ENCODE measurements at regions not wholly inside any gene's neighbourhood (a gene's known extent, or its start where the extent isn't known, plus 50 kb on each side); places are given as distances from the start of the nearest gene placed in this dataset.

DNA sequence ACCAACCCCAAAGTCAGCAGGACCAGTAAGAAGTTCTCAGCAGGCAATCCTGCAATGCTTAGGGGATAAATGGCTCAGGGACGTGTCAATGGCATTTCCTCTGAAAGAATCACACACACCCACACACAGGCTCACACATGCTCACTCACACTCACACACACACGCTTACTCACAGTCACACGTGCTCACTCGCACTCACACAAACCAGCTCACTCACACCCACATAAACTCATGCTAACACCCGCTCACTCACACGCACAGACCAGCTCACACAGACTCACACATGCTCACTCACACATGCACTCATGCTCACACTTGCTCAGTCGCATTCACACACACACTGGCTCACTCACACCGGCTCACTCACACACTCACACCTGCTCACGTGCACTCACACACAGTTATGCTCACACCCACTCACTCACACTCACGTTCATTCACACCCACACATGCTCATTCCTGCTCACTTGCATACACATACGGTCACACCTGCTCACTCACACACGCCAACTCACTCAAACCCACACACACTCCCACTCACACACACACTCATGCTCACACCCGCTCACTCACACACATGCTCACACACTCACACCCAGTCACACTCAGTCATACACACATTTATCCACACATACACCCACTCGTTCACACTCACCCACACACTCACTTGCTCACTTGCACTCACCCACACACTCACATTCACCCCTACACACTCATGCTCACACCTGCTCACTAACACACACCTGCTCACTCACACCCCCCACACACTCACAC is 436.8 kb downstream of the BCL11B start:
- no peak for DNase-seq

DNA sequence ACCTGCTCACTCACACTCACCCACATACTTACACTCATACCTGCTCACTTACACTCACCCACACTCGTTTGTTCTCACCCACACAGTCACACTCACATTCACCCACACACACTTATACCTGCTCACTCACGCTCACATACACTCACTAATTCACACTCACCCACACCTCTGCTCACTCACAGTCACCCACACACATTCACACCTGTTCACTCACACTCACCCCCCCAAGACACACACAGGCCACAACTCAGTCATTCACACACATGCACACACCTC is 436.2 kb downstream of the BCL11B start:
- DNase-seq: no peak

DNA sequence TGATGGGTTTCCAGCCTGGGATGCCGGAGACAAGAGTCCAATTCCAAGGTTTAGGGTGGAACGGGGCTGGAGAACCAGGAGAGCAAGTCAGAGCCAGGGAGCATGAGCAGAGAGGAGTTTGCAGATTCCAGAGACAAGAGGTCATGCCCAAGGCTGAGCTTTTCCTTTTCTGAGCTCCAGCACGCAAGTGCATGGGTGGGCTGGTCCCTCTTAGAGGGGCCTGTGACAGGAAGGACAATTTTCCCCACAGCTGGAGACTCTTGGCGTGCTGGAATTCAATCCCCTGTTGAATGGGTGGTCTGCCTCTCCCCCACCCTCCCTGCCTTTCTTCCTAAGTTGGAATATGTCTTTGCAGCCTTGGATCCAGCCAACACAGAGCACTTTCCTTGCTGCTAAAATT is 431.9 kb downstream of the BCL11B start:
- DNase-seq: no peak

DNA sequence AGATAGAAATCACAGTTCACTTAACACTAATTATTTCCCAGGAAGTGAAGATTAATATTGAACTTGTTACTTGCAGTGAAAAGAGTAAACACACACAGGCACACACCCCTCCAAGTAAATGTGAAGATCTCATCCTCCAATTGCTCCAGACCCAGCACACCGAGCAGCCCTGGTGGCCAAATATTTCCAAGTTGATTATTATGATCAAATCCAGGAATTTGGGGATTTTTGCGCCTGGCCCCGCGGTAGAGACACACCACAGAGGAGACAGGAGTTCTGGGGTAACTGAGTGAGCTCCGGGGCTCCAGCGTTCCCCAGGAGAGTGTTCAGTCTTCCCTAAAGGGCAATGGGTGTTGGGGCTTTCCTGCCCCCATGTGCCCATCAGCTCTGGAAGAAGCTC is 431.5 kb downstream of the BCL11B start:
- no peak for DNase-seq

DNA sequence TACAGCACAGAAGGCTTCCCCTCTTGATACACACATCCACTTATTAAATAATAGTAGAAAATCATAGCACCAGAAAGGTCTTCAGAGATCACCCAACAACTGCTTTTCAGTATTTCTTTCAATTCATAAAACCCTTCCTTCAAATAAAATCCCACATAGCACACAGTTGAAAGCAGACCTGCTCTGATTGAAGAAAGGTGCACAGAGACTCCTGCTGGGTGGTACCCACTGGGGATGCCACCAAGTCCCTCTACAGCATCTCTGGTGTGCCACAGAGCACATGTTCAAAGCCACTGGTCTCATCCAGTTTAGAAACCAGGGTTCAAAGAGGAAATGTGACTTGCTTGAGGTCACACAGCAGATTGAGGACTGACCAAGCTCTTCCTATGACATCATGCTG is 427.5 kb downstream of the BCL11B start:
- DNase-seq: no peak

DNA sequence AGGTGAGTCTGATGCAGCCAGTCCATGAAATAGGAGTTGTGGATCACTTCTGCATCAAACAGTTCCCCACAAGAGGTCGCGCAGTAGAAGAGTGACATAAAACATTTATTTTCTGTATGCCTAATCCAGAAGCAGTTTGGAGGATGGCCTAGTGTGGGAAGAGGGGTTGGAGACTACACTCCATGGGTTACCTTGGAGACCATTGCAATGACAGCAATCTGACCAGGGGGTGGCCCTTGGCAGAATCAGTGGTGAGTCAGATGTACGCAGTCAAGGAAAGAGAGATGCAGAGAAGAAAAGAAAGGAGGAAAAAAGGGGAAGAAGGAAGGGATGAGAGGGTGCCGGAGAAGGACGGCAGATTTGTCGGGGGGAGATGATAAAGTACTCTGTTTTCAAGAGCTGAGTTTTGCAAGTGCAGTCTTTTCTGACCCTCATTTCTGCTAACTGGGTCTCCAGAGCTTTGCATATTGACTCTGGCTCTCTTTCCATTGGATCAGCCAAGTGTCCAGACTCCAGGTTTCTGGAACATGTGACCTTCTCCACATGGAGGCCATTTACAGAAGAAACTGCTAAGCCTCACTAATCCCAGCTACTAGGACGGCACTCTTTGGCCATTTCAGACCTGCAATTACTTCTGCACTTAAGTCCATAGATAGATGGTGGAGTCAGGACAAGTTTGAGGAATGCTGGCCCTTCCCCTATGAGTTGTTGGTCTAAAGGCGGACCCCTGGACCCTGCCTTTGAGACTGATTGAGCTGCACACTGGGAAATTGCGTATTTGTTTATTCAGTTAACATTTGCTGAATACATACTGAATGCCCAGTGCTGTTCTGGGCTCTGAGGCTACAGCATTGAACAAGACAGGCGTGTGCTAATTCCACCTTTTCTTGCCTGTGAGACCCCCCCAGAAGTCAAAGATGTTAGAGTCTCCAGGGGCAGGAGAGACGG is 424.2 kb downstream of the BCL11B start:
- DNase-seq: no peak

DNA sequence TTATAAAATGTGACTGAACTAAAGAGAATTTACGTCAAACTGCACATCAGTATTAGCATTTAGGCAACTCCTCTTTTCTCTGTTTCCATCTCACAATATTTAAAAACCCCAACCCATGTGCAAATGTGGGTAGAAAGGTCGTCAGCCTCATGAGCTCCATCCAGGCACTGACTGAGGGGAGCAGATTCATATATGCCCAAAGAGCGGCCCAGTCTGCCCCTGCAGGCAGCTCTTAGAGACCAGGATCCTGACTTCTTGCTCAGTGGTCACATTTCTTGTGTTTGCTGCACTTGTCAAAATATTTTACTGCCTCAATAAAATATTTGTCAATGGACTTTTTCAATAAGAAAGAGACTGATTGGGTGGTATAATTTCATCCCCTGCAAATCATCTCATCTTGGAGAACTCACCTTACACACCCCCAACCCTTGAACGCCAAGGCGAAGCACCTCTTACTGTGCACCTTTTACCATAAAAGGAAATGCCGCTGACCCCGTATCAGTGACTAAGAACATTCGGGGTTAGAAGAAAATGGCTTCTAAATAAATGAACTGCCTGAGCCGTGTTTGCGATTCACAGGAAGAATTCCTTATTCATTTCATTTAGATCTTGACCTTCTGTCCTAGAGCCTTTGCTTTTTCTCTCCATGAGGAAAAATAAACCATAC is 418.8 kb downstream of the BCL11B start:
- no peak for DNase-seq

DNA sequence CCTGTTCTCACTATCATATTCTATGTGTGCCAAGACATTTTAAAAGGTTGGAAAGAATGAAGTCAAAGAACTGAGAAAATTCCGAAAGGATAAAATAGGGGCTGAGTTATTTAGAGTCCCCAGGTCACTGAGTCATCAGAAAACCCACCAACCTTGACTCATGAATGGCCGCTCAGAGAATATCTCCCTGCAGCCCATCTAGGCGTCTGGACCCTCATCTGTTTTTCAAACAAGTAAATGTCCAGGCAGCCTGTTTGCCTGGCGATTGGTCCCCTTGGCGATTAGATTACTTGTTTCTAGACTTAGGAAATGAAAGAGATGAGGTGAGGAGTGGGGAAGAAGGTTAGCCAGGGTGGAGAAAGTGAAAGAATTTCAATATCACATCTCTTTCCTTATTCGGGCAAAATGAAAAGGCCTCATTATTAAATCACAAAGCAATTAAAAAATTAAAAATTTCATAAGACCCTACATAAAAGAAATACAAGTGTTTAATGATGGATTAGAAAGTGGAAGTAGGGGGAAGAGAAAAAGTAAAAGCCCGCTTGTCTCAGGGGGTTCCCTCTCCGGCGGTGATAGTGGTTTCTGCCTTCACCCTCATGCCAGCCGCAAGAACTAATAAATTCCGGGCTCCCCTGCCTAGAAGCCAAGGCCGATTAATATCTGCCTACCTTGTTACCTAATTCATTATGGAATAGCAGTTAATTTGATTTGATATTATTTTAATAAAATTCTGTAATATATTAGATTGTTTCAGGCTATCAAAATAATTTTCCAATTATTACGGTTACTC is 415.9 kb downstream of the BCL11B start:
- DNase-seq: no peak

DNA sequence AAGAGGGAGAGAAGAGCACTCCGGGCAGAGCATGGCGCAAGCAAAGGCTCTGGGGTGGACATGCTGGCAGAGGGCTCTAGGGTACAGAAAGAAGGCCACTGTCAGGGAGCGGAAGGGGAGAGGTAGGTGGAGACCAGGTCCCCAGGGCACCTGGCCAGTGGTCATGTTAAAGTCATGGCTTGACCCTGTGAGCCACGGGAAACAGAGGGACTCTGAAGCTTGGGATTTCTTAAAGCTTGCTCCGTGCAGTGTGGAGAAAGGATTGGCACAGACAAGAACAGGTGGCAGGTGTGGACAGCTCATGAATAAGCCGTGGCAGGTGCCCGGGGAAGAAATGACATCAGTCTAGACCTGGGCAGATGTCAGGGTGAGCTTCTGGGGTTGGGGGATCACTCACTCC is 413.8 kb downstream of the BCL11B start:
- DNase-seq: no peak

DNA sequence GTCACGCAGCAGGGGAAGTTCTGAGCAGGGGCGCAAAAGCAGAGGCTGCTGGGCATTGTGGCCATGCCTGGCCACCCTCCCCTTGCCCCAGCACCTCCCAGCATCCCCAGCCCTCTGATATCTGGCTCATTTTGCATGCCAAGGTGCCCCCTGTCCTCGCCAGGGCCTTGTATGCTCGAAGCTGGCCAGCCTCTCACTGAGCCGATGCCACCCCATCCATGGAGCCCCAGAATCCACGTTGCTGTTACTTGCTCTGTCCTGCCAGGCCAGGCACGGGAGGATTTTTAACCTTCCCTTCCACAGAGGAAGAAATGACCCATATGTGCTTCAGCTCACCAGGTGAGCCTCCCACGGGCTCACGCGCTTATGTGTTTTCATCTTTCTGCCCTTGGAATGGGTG is 413.4 kb downstream of the BCL11B start:
- no peak for DNase-seq

DNA sequence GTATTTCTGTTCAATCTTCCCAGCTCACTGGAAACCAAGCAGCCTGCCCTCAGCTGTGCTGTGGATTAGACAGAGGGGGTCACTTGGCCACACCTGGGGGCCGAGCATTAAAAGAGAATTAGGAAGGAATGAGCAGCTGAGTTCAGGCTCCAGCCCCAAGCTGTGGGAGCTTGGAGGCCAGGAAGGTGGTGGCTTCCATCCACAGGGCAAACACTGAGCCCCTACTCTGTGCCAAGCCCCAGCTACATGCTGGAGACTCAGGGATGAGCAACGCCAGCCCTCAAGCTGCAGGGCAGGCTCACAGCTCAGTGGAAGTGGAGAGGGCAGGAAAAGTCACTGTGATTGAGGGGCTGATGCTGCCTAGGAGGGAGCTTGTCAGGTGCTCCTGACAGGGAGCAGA is 412.7 kb downstream of the BCL11B start:
- DNase-seq: no peak

DNA sequence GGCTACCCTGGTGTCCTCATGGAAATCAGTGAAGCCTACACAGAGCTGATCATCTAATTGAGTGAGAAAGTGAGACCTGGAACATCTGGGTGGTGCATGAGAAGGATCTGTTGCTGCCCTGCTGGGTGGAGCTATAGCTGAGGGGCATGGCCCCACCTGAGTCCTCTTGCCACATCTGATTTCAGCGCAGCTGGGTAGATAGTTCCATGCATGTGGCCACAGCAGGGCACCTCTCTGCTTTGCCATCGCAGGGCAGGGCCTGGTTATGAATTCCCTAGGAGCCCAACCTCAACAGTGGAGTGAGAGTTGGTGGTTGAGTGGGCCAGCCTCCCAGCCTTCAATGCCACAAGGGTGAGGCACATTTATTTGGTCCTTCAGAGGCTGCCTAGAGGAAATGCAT is 407.8 kb downstream of the BCL11B start:
- DNase-seq: no peak

DNA sequence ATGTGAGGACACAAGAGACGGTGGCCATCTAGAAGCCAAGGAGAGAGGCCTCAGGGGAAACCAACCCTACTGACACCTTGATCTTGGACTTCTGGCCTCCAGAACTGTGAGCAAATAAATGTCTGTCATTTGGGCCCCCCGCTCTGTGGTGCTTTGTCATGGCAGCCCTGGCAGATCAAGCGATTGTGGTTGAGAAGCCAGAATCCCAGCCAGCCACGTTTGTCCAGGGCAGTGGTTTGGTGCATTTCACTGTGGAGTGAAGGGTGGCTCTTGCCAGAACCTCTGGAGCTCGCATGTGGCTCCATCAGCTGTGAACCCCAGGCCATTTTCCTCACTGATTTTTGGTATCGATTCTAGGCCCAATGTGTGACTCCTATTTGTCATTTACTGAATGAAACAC is 404.9 kb downstream of the BCL11B start:
- DNase-seq: no peak

DNA sequence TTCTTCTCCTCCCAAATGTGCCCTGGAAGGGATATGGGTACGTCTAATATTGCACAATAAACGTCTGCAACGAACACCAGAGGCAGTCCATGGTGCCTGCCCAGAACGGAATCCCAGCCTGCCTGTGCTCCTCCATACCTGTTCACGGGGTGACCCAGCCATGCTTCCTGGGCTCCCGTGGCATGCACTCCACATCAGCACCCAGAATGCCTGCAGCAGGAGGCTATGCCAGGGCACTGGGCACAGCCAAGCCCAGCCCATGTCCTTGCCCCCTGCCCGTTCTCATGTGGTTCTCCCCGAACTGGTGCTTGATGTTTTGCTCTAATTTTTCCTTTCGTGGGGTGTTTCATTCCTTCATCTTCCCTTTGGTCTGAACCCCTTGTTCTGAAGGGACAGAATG is 404.3 kb downstream of the BCL11B start:
- no peak for DNase-seq

DNA sequence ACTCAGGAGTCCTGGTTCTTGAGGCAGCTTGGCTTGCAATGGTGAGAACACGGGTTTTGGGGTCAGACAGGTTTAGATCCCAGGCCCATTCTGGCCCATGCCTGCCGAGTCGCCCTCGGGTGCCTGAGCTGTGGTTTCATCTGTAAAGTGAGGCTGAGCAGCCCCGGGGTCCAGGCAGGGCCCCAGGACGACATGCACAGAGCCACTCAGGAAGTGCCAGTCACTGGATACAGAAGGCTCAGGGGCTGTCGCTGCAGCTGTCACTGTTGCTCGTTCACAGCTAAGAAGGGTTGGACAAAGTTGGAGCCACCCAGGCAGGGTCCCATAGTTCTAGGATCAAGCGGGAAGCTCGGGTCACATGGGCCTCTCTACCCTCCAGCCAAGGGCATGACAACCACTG is 403.1 kb downstream of the BCL11B start:
- no peak for DNase-seq

DNA sequence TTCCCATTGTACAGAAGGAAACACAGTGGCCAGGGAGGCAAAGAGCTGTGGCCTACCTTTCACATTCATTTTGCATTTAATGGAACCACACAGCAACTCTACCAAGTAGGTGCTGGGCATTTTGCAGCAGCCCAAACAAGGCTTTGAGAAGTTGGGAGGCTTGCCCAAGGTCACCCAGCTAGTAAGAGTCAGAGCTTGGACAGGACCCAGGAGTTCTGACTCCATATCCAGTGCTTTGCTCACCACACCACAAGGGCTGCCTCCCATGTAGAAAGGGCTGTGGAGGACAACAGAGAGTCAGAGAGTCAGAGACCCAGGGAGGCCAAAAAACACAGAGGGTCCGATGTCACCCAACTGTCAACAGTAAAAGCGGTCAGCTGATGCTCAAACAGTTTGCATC is 400.2 kb downstream of the BCL11B start:
- no peak for DNase-seq

DNA sequence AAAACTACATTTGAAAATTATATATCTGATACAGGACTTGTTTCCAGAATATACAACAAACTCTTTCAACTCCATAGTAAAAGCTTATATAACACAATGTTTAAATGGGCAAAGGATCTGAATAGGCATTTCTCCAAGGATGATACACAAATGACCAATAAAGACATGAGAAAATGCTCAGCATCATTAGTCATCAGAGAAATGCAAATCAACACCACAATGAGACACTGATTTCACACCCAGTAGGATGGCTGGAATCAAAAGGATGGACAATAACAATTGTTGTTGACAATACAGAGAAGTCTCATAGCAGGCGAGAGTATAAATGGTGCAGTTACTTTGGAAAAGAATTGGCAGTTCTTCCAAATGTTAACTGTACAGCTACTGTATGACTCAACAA is 394.9 kb downstream of the BCL11B start:
- no peak for DNase-seq

DNA sequence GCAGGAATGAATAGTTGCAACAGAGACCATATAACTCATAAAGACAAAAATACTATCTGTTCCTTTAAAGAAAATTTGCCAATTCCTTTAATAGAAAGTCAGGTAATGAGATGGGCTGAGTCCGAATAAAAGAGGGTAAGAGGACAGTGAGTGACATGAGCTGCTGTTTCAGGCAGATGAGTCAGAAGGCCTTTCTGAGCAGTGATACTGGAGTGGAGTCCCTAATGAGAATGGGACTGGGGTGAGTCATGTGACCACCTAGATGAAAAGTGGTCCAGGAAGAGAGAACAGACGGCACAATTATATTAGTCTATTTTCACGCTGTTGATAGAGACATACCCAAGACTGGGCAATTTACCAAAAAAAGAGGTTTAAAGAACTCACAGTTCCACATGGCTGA is 393.7 kb downstream of the BCL11B start:
- no peak for DNase-seq

DNA sequence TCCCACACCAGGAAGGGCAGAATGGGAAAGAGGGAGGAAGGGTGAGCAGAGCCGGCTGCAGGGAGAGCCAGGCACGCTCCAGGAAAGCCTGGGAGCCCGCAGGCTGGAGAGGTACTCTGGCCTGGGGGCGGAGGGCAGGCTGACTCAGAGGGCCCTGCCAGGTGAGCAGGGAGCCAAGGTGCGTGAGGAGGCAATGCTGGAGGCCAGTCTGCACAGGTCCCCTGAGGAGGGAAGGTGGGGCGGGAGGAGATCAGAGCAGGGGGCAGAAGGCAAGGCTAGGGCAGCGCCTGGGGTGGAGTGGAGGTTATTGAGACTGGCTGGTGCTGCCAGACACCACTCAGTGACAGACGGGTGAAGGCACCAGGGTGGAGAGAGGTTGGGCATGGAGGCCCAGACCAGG is 385.0 kb downstream of the BCL11B start:
- DNase-seq: no peak

DNA sequence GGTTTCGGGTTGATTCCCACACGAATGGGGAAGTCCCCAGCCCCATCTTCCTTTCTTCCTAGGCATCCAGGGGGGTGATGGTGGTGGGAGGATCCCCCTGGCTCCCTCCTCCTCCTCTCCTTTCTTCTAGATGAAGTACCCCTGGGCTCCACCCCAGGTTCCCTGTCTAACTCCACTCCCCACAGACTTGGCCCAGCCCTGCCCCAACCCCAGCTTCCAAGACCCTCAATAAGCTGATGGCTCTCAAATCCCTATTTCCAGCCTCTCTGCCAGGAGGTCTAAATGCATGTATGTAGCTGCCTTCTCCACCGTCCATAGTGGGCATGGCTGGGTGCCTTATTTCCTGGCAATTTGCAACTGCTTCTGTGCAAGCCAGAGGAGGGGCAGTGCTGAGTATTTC is 383.7 kb downstream of the BCL11B start:
- DNase-seq: no peak

DNA sequence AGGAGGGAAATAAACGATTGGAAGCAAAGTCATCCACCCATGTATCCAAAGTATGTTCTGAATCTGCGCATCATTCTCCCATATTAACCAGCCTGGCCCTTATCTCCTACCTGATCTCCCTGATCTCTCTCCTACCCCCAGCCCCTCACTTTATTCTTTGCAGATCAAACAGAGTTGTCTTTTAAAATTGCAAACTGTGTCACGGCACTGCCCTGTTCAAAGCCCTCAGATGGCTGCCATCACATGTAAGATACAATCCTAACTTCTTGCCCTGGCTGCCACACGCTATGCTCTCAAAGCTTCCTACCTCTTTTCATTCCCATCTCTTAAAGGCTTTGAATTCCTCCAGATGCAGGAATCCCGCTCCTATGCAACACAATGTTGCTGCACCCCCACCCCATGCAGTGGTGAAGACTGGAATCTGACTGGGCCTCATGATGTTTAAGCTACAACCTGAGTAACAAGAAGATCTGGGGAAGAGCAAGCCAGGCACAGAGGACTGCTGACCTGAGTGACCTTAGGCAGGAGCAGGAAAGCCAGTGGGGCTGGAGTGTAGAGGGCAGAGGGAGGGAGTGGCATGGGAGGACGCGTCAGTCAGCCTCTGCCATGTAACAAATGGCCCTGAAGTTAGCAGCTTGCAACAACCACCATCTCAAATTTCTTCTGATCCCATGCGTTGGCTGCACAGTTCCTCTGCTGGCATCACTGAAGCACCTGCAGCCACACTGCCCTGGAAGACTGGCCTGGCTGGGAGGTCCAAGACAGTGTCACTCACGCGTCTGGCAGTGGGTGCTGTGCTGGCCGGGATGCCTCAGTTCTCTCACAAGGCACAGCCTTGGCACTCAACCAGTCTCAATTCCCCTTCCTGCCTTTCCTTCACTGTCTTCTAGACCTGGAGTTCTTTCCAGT is 382.8 kb downstream of the BCL11B start:
- no peak for DNase-seq

DNA sequence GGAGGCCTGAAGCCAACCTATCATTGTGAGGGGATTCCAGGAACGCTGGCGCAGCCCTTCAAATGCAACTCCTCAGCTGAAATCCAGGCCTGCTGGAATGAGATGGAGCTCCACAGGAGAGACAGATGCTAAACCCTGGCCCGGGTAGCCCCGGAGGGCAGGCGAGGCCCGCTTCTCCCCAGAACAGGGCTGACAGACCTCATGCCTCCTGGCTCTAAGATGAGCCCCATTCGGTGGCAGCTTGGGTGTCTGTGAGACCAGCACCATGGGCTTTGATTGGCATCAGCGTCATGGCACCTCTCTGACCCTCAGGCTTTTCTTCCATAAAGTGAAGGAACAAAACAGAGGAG is 382.2 kb downstream of the BCL11B start:
- no peak for DNase-seq
